ENCODE measurements at regions not wholly inside any gene's neighbourhood (a gene's known extent, or its start where the extent isn't known, plus 50 kb on each side); places are given as distances from the start of the nearest gene placed in this dataset.

- DNase-seq (ENCODE audit: low read depth), result no peak
- in situ Hi-C loops (cut with HindIII; ENCODE audit: low sequenced_read_pairs), result no loop called here
- no peak overlapping the region for H3K4me3 ChIP-seq (ENCODE audit: low read depth, low read length)
- TF ChIP-seq CTCF (IDR thresholded peaks at IDR 0.05; ENCODE audit: low read depth, low read length, missing control alignments), result no peak
Measured at GRCh38 chr5:34545164-34545563, 111.0 kb upstream of the RAI14 start.

DNA sequence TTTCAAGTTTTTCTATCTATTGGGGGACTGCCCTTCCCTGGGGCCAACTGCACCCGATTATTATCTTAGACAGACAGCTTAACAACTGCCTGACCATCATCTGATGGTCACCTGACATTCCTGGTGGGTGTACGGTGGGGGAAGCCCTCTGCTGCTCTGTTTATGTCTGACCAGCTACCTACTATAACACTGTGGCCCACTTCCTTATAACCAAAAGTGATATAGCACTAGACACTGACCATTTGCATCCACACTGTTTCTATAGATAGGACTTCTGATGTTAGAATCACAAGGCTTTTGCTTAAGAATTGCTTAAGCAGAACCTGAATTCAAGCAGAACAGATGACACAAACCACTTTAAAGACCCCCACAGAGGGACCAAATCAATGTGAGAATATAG, 110.5 kb upstream of the RAI14 start:
- in situ Hi-C loops (cut with HindIII; ENCODE audit: low sequenced_read_pairs), result no loop called here
- H3K4me3 ChIP-seq (ENCODE audit: low read depth, low read length), result no peak overlapping the region
- no peak for TF ChIP-seq CTCF (IDR thresholded peaks at IDR 0.05; ENCODE audit: low read depth, low read length, missing control alignments)
- no peak for DNase-seq (ENCODE audit: low read depth)

GRCh38 chr5:34547300-34548085, 108.6 kb upstream of the RAI14 start:
- DNase-seq (ENCODE audit: low read depth), result no peak
- in situ Hi-C loops (cut with HindIII; ENCODE audit: low sequenced_read_pairs), result no loop called here
- no peak overlapping the region for H3K4me3 ChIP-seq (ENCODE audit: low read depth, low read length)
- TF ChIP-seq CTCF (IDR thresholded peaks at IDR 0.05; ENCODE audit: low read depth, low read length, missing control alignments), result no peak

DNA sequence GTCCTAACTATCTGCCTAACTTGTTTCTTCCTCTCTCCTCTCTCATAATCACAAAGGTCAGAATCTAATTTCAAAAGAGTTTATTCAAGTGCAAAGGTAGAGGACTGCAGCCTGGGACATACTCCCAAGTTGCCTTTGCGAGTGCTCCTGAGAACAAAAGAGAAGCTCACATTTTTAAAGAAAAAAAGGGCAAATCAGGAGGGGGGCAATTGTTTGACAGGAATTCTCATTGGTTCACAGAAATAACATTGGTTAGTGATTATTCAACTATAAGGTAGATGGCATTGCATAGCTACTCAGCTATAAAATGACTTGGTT, 108.1 kb upstream of the RAI14 start:
- H3K4me3 ChIP-seq (ENCODE audit: low read depth, low read length), result no peak overlapping the region
- no peak for DNase-seq (ENCODE audit: low read depth)
- no peak for TF ChIP-seq CTCF (IDR thresholded peaks at IDR 0.05; ENCODE audit: low read depth, low read length, missing control alignments)
- in situ Hi-C loops (cut with HindIII; ENCODE audit: low sequenced_read_pairs), result no loop called here

DNA sequence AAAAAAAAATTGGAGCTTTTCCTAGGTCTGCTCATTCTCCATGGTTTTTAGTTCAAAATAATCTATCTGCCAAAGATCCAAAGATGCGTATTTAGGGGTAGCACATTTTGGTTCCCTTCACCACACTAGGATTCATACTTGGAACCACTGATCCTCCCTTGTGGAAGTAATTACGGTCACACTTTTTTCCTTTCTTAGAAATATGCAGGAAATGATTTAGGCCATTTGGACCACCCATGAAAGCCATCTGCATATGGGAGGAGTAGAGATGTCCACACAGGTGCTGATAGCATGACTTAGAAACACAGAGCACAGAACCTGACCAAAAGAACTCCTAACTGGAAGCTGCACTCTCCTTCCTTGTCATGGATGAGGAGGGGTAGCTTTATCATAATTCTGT, 105.9 kb upstream of the RAI14 start:
- in situ Hi-C loops (cut with HindIII; ENCODE audit: low sequenced_read_pairs), result no loop called here
- TF ChIP-seq CTCF (IDR thresholded peaks at IDR 0.05; ENCODE audit: low read depth, low read length, missing control alignments), result no peak
- DNase-seq (ENCODE audit: low read depth), result no peak
- no peak overlapping the region for H3K4me3 ChIP-seq (ENCODE audit: low read depth, low read length)

DNA sequence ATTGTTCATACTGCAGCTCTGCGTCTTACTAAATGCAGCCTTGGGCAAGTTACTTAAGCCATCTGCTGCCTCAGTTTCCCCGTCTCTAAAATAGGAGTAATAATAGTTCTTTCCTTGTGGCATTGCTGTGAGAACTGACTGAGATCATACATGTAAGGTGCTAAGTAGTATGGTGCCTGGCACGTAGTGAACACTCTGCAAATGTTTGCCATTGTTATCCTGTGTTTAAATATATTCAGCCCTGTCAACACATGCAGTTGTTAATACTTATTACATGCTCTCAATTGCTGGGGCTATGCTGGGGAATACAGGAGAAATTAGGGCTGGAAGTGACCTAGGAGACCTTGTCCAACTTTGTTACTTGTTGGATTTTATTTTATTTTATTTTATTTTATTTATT, 105.2 kb upstream of the RAI14 start:
- in situ Hi-C loops (cut with HindIII; ENCODE audit: low sequenced_read_pairs), result no loop called here
- H3K4me3 ChIP-seq (ENCODE audit: low read depth, low read length), result no peak overlapping the region
- DNase-seq (ENCODE audit: low read depth), result no peak
- TF ChIP-seq CTCF (IDR thresholded peaks at IDR 0.05; ENCODE audit: low read depth, low read length, missing control alignments), result no peak
